ENCODE measurements at regions not wholly inside any gene's neighbourhood (a gene's known extent, or its start where the extent isn't known, plus 50 kb on each side); places are given as distances from the start of the nearest gene placed in this dataset.

GRCh38 chr3:23115171-23115877 lies 87.8 kb upstream of the UBE2E2 start:
- H3K27me3 ChIP-seq (ENCODE audit: control insufficient read depth, insufficient read depth, low read length) = no peaks in the 10 kb centered on the region
- no peaks in the 10 kb centered on the region for H3K36me3 ChIP-seq (ENCODE audit: control insufficient read depth, insufficient read depth, low read length)
- no peak for TF ChIP-seq CTCF (IDR thresholded peaks at IDR 0.05)
- H3K4me3 ChIP-seq (ENCODE audit: low read depth, low read length) = no peak overlapping the region
- no peak overlapping the region for H3K9ac ChIP-seq
- H3K79me2 ChIP-seq = no peaks in the 10 kb centered on the region
- no peak overlapping the region for H3K27ac ChIP-seq
- no peaks in the 10 kb centered on the region for H3K4me1 ChIP-seq
- no peaks in the 10 kb centered on the region for H3K9me3 ChIP-seq (ENCODE audit: control insufficient read depth, low read length)
- H2AFZ ChIP-seq = no peak overlapping the region
- H3K4me2 ChIP-seq (ENCODE audit: low read length) = no peak overlapping the region

GRCh38 chr3:23116081-23116837 lies 86.9 kb upstream of the UBE2E2 start:
- Histone ChIP-seq H3K36me3 (ENCODE audit: control insufficient read depth, insufficient read depth, low read length) (no peaks in the 10 kb centered on the region), H3K9ac (no peak overlapping the region), H3K27ac (no peak overlapping the region), H3K4me2 (ENCODE audit: low read length) (no peak overlapping the region), H3K27me3 (ENCODE audit: control insufficient read depth, insufficient read depth, low read length) (no peaks in the 10 kb centered on the region), H3K4me3 (ENCODE audit: low read depth, low read length) (no peak overlapping the region), H3K4me1 (no peaks in the 10 kb centered on the region), H2AFZ (no peak overlapping the region), H3K9me3 (ENCODE audit: control insufficient read depth, low read length) (no peaks in the 10 kb centered on the region), H3K79me2 (no peaks in the 10 kb centered on the region)
- no peak for TF ChIP-seq CTCF (IDR thresholded peaks at IDR 0.05)

DNA sequence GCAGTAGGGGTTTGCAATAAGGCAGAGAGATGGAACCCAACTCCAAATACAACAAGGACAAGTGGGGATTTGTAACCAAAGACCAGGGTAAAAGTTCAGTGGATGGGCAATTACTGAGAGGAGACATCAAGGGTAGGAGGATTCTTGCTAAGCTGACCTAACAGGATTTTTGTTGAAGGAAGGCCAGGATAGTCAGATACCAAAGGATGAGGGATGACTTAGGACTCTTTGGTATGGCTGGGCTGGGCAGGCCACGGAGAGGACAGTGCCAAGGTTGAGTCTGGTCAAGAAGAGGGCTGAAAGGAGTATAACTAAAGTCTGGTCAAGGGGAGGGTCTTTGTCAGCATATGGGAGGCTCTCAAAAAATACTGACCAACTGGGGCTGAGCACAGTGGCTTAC lies 85.3 kb upstream of the UBE2E2 start:
- no peaks in the 10 kb centered on the region for H3K79me2 ChIP-seq
- H3K27me3 ChIP-seq (ENCODE audit: control insufficient read depth, insufficient read depth, low read length) = no peaks in the 10 kb centered on the region
- H3K36me3 ChIP-seq (ENCODE audit: control insufficient read depth, insufficient read depth, low read length) = no peaks in the 10 kb centered on the region
- H3K4me1 ChIP-seq = no peaks in the 10 kb centered on the region
- no peak for TF ChIP-seq CTCF (IDR thresholded peaks at IDR 0.05)
- no peak overlapping the region for H3K4me3 ChIP-seq (ENCODE audit: low read depth, low read length)
- no peak overlapping the region for H3K9ac ChIP-seq
- no peaks in the 10 kb centered on the region for H3K9me3 ChIP-seq (ENCODE audit: control insufficient read depth, low read length)
- no peak overlapping the region for H2AFZ ChIP-seq
- no peak overlapping the region for H3K4me2 ChIP-seq (ENCODE audit: low read length)
- no peak overlapping the region for H3K27ac ChIP-seq

DNA sequence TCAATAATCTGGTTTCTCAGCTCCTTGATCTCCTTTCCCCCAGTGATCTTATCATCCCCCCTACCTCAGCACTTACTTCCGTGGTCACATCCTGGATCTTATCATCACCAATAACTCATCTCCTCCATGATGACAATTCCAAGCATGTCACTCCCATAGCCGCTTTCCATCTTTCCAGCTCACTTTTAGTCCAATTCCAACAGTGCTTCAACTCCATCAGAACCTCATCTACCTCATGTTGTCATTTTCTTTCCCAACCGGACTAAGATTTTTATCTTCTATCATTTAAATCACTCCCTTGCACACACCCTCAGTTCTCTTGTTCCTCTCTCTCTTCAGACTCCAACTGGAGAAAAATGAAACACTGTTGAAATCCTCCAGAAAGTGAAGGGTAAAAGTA lies 75.9 kb upstream of the UBE2E2 start:
- Histone ChIP-seq H2AFZ (no peak overlapping the region), H3K4me1 (no peaks in the 10 kb centered on the region), H3K9ac (no peak overlapping the region), H3K4me3 (ENCODE audit: low read depth, low read length) (no peak overlapping the region), H3K27me3 (ENCODE audit: control insufficient read depth, insufficient read depth, low read length) (no peaks in the 10 kb centered on the region), H3K79me2 (no peaks in the 10 kb centered on the region), H3K9me3 (ENCODE audit: control insufficient read depth, low read length) (no peaks in the 10 kb centered on the region), H3K36me3 (ENCODE audit: control insufficient read depth, insufficient read depth, low read length) (no peaks in the 10 kb centered on the region), H3K4me2 (ENCODE audit: low read length) (no peak overlapping the region), H3K27ac (no peak overlapping the region)
- no peak for TF ChIP-seq CTCF (IDR thresholded peaks at IDR 0.05)

Data from parathyroid adenoma (tissue), 2 donors.